ENCODE measurements at regions not wholly inside any gene's neighbourhood (a gene's known extent, or its start where the extent isn't known, plus 50 kb on each side); places are given as distances from the start of the nearest gene placed in this dataset.

- DNase-seq (ENCODE audit: low spot score) = no peak
- Histone ChIP-seq H3K4me3 (ENCODE audit: low read depth in 1 of 3, low read length in 3 of 3) (no peak overlapping the region), H3K36me3 (ENCODE audit: control insufficient read depth in 4 of 4, insufficient read depth in 3 of 4, low read depth in 1 of 4, low read length in 3 of 4) (no peaks in the 10 kb centered on the region), H3K27ac (ENCODE audit: low read depth in 1 of 2, low read length in 2 of 2) (no peak overlapping the region), H3K27me3 (ENCODE audit: control insufficient read depth in 4 of 4, insufficient read depth in 4 of 4, low read length in 3 of 4) (no peaks in the 10 kb centered on the region), H3K9ac (ENCODE audit: low read depth in 1 of 2, low read length in 2 of 2) (no peak overlapping the region), H3K9me3 (ENCODE audit: control insufficient read depth in 4 of 4, low read length in 3 of 4) (no peaks in the 10 kb centered on the region), H3K4me1 (ENCODE audit: control insufficient read depth in 4 of 4, insufficient read depth in 4 of 4, low read length in 3 of 4) (no peaks in the 10 kb centered on the region)
- WGBS = 94% methylated on average over 2 of the region's 2 CpGs
- TF ChIP-seq, protein P1, sequence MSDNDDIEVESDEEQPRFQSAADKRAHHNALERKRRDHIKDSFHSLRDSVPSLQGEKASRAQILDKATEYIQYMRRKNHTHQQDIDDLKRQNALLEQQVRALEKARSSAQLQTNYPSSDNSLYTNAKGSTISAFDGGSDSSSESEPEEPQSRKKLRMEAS (IDR thresholded peaks at IDR 0.05) = no peak
- no peak for TF ChIP-seq ATF3 (IDR thresholded peaks at IDR 0.05)
- no peak for TF ChIP-seq EGR1 (IDR thresholded peaks at IDR 0.05; ENCODE audit: low read depth in 2 of 2)
- TF ChIP-seq FOXA2 (IDR thresholded peaks at IDR 0.05) = no peak
- TF ChIP-seq HNF4G (IDR thresholded peaks at IDR 0.05) = no peak
Observed at GRCh38 chr1:60857851-60858250, 224.5 kb upstream of the NFIA start.

DNA sequence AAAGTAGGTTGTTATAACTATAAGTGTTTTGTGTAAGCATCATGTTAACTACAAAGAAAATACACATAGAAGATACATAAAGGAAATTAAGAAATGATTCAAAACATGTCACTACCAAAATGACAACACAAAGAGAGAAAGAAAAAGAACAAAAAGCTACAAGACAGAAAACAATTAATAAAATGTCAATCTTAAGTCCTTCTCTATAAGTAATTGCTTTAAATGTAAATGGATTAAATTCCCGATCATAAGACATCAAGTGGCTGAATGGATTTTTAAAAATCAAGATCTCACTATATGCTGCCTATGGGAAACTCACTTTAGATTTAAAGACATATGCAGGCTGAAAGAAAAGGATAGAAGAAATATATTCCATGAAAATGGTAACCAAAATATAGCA lies 232.3 kb upstream of the NFIA start:
- Histone ChIP-seq H3K27ac (ENCODE audit: low read depth in 1 of 2, low read length in 2 of 2) (no peak overlapping the region), H3K27me3 (ENCODE audit: control insufficient read depth in 4 of 4, insufficient read depth in 4 of 4, low read length in 3 of 4) (no peaks in the 10 kb centered on the region), H3K36me3 (ENCODE audit: control insufficient read depth in 4 of 4, insufficient read depth in 3 of 4, low read depth in 1 of 4, low read length in 3 of 4) (no peaks in the 10 kb centered on the region), H3K4me1 (ENCODE audit: control insufficient read depth in 4 of 4, insufficient read depth in 4 of 4, low read length in 3 of 4) (no peaks in the 10 kb centered on the region), H3K9ac (ENCODE audit: low read depth in 1 of 2, low read length in 2 of 2) (no peak overlapping the region), H3K9me3 (ENCODE audit: control insufficient read depth in 4 of 4, low read length in 3 of 4) (no peaks in the 10 kb centered on the region), H3K4me3 (ENCODE audit: low read depth in 1 of 3, low read length in 3 of 3) (no peak overlapping the region)
- TF ChIP-seq REST (IDR thresholded peaks at IDR 0.05) (no peak), RXRA (IDR thresholded peaks at IDR 0.05) (no peak), YY1 (IDR thresholded peaks at IDR 0.05) (no peak), HNF4G (IDR thresholded peaks at IDR 0.05) (no peak), JUND (IDR thresholded peaks at IDR 0.05) (no peak), EGR1 (IDR thresholded peaks at IDR 0.05; ENCODE audit: low read depth in 2 of 2) (no peak), ATF3 (IDR thresholded peaks at IDR 0.05) (no peak), HNF4A (conservative IDR thresholded peaks at IDR 0.05) (no peak), FOXA1 (IDR thresholded peaks at IDR 0.05) (no peak), FOXA2 (IDR thresholded peaks at IDR 0.05) (no peak), GABPA (IDR thresholded peaks at IDR 0.05 in 1 of 2, conservative IDR thresholded peaks at IDR 0.05 in 1 of 2) (no peak), SP1 (IDR thresholded peaks at IDR 0.05) (no peak)
- TF ChIP-seq, protein P2, sequence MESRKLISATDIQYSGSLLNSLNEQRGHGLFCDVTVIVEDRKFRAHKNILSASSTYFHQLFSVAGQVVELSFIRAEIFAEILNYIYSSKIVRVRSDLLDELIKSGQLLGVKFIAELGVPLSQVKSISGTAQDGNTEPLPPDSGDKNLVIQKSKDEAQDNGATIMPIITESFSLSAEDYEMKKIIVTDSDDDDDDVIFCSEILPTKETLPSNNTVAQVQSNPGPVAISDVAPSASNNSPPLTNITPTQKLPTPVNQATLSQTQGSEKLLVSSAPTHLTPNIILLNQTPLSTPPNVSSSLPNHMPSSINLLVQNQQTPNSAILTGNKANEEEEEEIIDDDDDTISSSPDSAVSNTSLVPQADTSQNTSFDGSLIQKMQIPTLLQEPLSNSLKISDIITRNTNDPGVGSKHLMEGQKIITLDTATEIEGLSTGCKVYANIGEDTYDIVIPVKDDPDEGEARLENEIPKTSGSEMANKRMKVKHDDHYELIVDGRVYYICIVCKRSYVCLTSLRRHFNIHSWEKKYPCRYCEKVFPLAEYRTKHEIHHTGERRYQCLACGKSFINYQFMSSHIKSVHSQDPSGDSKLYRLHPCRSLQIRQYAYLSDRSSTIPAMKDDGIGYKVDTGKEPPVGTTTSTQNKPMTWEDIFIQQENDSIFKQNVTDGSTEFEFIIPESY (IDR thresholded peaks at IDR 0.05) = no peak
- TF ChIP-seq, protein P3, sequence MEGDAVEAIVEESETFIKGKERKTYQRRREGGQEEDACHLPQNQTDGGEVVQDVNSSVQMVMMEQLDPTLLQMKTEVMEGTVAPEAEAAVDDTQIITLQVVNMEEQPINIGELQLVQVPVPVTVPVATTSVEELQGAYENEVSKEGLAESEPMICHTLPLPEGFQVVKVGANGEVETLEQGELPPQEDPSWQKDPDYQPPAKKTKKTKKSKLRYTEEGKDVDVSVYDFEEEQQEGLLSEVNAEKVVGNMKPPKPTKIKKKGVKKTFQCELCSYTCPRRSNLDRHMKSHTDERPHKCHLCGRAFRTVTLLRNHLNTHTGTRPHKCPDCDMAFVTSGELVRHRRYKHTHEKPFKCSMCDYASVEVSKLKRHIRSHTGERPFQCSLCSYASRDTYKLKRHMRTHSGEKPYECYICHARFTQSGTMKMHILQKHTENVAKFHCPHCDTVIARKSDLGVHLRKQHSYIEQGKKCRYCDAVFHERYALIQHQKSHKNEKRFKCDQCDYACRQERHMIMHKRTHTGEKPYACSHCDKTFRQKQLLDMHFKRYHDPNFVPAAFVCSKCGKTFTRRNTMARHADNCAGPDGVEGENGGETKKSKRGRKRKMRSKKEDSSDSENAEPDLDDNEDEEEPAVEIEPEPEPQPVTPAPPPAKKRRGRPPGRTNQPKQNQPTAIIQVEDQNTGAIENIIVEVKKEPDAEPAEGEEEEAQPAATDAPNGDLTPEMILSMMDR (IDR thresholded peaks at IDR 0.05; ENCODE audit: low read depth, low read length, missing input control) = no peak
- DNase-seq (ENCODE audit: low spot score) = no peak
- 99% methylated on average over 1 of the region's 1 CpG for WGBS
